Muscle of leg (tissue), 3 donors: ENCODE measurements at regions not wholly inside any gene's neighbourhood (a gene's known extent, or its start where the extent isn't known, plus 50 kb on each side); places are given as distances from the start of the nearest gene placed in this dataset.

ENCODE experiments used
- DNase-seq: peaks from one replicate; pipeline ENCODE4 v3.0.0; 2013
- H3K27ac ChIP-seq: one replicate; pipeline ENCODE4 v1.5.1; 2013; ENCODE audit warnings: mild to moderate bottlenecking, low read length, control low read depth
- H3K27me3 ChIP-seq: one replicate; pipeline ENCODE4 v1.6.1; 2013; ENCODE audit warnings: low read length; ENCODE audit not compliant: control insufficient read depth, insufficient read depth
- H3K36me3 ChIP-seq: one replicate; pipeline ENCODE4 v1.6.1; 2013; ENCODE audit warnings: low read length; ENCODE audit not compliant: control insufficient read depth, insufficient read depth
- H3K4me1 ChIP-seq: one replicate; pipeline ENCODE4 v1.6.1; 2013; ENCODE audit warnings: low read length; ENCODE audit not compliant: control insufficient read depth, insufficient read depth
- H3K4me3 ChIP-seq: one replicate; pipeline ENCODE4 v1.5.1; 2013; ENCODE audit warnings: low read length, control low read depth
- H3K9me3 ChIP-seq: replicated peaks from 2 replicates; pipeline ENCODE4 v1.6.1; 2013; ENCODE audit warnings: low read depth, low read length; ENCODE audit not compliant: control insufficient read depth
- WGBS: methylation state at CpG from one replicate; pipeline ENCODE4 v1.1.5; 2013; ENCODE audit warnings: missing lambda C conversion rate; ENCODE audit not compliant: insufficient coverage; 5-methylcytosine and 5-hydroxymethylcytosine counted together

GRCh38 chr3:177878192-177878591 lies 658.0 kb upstream of the KCNMB2 start:
- whole genome bisulfite sequencing: no CpG with 5 or more reads among the region's 3 CpGs
- Histone ChIP-seq H3K4me3 (no peak overlapping the region), H3K36me3 (no peaks in the 10 kb centered on the region), H3K4me1 (no peaks in the 10 kb centered on the region), H3K27me3 (no peaks in the 10 kb centered on the region), H3K9me3 (no peaks in the 10 kb centered on the region), H3K27ac (no peak overlapping the region)
- DNase-seq: no peak

DNA sequence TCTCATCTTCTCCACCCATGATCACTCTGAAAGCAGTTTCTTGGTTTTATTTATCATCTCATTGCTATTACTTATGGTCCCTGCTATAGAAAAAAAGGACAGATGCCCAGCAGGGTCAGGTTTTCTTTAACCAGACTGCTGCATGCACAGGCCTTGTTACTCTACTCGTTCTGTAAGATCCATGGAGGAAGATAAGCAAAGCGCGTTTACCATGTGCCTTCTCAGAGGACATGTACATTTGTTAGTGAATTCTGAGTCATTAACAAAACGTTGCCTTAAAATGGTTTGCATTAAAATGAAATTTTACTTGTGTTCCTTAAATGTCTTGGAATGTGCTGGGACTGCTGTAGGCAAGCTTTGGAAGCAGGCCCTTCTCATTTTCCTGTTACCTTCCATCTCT lies 657.3 kb upstream of the KCNMB2 start:
- WGBS: 91% methylated on average over 4 of the region's 4 CpGs
- Histone ChIP-seq H3K36me3 (no peaks in the 10 kb centered on the region), H3K27me3 (no peaks in the 10 kb centered on the region), H3K27ac (no peak overlapping the region), H3K4me1 (no peaks in the 10 kb centered on the region), H3K4me3 (no peak overlapping the region), H3K9me3 (no peaks in the 10 kb centered on the region)
- no peak for DNase-seq

GRCh38 chr3:177881351-177881750 lies 654.9 kb upstream of the KCNMB2 start:
- Histone ChIP-seq H3K27me3 (no peaks in the 10 kb centered on the region), H3K27ac (no peak overlapping the region), H3K4me1 (no peaks in the 10 kb centered on the region), H3K36me3 (no peaks in the 10 kb centered on the region), H3K9me3 (no peaks in the 10 kb centered on the region), H3K4me3 (no peak overlapping the region)
- no CpG with 5 or more reads among the region's 3 CpGs for WGBS
- DNase-seq: peak; percentile 22

DNA sequence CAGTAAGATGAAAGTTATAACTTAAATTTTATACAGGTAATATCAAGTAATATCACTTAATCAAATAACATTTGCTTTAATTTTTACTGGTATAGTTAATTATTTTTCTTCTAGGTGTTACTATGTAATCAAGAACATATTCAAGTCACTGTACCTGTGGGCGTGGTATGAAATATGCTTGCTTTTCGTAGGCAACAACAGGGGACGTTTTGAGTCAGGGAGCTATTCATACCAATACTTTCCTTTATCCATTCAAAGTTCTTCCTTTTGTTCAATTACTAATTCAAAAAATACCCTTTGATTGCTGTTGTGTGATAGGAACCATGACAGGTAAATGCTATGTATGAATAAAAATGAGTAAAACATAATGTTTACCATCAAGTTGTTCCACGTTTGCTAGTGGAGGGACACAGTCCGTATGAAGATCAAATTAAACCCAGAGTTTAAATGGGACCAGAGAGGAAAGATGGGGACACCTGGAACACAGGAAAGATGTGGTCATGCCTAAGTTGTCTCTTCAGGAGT lies 654.0 kb upstream of the KCNMB2 start:
- no peak for DNase-seq
- H3K4me3 ChIP-seq: no peak overlapping the region
- no peak overlapping the region for H3K27ac ChIP-seq
- H3K4me1 ChIP-seq: no peaks in the 10 kb centered on the region
- H3K36me3 ChIP-seq: no peaks in the 10 kb centered on the region
- no peaks in the 10 kb centered on the region for H3K9me3 ChIP-seq
- WGBS: 83% methylated on average over 1 of the region's 5 CpGs
- no peaks in the 10 kb centered on the region for H3K27me3 ChIP-seq

- Histone ChIP-seq H3K36me3 (no peaks in the 10 kb centered on the region), H3K4me1 (no peaks in the 10 kb centered on the region), H3K27me3 (no peaks in the 10 kb centered on the region), H3K4me3 (no peak overlapping the region), H3K9me3 (no peaks in the 10 kb centered on the region), H3K27ac (no peak overlapping the region)
- 54% methylated on average over 2 of the region's 2 CpGs for WGBS
- DNase-seq: peak; percentile 21
These were observed 653.1 kb upstream of the KCNMB2 start for GRCh38 chr3:177883091-177883490.

DNA sequence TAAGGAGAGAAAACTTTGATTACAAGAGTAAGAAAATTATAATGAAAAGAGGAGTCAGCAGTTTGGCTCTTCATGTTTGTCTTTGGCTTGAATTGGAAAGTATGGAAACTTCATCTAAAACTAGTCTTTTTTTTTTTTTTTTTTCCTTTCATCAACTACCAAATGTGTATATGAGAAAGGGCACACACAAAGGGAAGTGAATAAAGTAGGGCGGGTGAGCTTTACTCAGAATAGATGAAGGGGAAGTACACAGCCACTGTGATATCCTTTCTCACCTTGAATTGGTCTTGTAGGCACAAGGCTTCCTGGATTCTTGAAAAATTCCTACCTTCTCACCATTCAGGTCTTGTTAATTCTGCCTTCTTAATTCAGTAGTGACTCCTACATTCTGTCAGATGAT lies 652.3 kb upstream of the KCNMB2 start:
- no peak overlapping the region for H3K4me3 ChIP-seq

GRCh38 chr3:177885063-177885462 lies 651.2 kb upstream of the KCNMB2 start:
- Histone ChIP-seq H3K4me1 (no peaks in the 10 kb centered on the region), H3K4me3 (no peak overlapping the region), H3K27me3 (no peaks in the 10 kb centered on the region), H3K9me3 (no peaks in the 10 kb centered on the region), H3K27ac (no peak overlapping the region), H3K36me3 (no peaks in the 10 kb centered on the region)
- no peak for DNase-seq
- WGBS: 100% methylated on average over 1 of the region's 5 CpGs

More for the DNA sequence above, 652.3 kb upstream of the KCNMB2 start:
- no peak overlapping the region for H3K27ac ChIP-seq
- no peaks in the 10 kb centered on the region for H3K27me3 ChIP-seq
- no peaks in the 10 kb centered on the region for H3K36me3 ChIP-seq
- no peaks in the 10 kb centered on the region for H3K4me1 ChIP-seq
- no CpG with 5 or more reads among the region's 1 CpG for WGBS
- DNase-seq: no peak
- no peaks in the 10 kb centered on the region for H3K9me3 ChIP-seq

DNA sequence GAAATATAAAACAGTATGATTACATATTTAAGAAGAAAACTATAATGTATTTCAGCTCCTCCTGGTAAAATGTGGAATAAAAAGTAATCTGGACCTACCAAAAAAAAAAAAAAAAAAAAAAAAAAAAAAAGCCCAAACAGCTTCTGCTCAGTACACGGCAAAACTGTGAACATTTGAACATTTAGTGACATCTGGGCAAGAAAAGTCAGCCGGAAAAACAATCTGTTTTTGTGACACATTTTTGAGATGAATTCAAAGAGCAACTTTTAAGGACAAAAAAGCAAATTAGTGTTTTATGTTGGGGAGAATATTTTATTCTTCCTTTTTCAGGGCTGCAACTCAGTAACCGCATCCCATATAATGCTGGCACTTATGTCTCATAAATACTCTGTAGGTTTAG lies 649.7 kb upstream of the KCNMB2 start:
- DNase-seq: no peak
- no peaks in the 10 kb centered on the region for H3K36me3 ChIP-seq
- H3K4me3 ChIP-seq: no peak overlapping the region
- no peak overlapping the region for H3K27ac ChIP-seq
- 40% methylated on average over 1 of the region's 3 CpGs for WGBS
- H3K9me3 ChIP-seq: no peaks in the 10 kb centered on the region
- H3K27me3 ChIP-seq: no peaks in the 10 kb centered on the region
- H3K4me1 ChIP-seq: no peaks in the 10 kb centered on the region

DNA sequence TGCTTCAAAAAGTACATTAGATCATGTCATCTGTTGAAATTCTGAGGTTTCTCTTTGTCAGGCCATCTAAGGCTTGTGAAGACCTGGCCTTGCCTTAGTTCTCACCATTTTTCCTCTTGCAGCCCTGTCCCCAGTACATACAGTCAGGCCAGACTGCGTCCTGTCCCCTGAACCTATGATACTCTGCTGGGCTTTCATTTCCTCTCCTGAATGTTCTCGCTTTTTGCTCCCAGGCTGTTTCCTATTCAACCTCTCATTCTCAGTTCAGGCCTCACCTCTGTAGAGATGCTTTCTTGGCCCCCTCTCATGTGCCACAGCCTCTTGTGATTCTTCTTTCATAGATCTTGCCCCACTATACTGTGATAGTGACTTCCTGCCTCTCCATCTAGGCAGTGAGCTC lies 648.8 kb upstream of the KCNMB2 start:
- Histone ChIP-seq H3K27ac (no peak overlapping the region), H3K9me3 (no peaks in the 10 kb centered on the region), H3K36me3 (no peaks in the 10 kb centered on the region), H3K4me1 (no peaks in the 10 kb centered on the region), H3K27me3 (no peaks in the 10 kb centered on the region), H3K4me3 (no peak overlapping the region)
- no peak for DNase-seq
- 96% methylated on average over 2 of the region's 2 CpGs for WGBS

GRCh38 chr3:177889161-177889560 lies 647.1 kb upstream of the KCNMB2 start:
- H3K36me3 ChIP-seq: no peaks in the 10 kb centered on the region
- H3K27ac ChIP-seq: peak overlapping the region; percentile 22
- WGBS: no CpG with 5 or more reads among the region's 3 CpGs
- H3K27me3 ChIP-seq: no peaks in the 10 kb centered on the region
- peak; percentile 22 for DNase-seq
- no peaks in the 10 kb centered on the region for H3K4me1 ChIP-seq
- H3K9me3 ChIP-seq: no peaks in the 10 kb centered on the region
- H3K4me3 ChIP-seq: no peak overlapping the region

GRCh38 chr3:177889652-177890358 lies 646.4 kb upstream of the KCNMB2 start:
- H3K4me1 ChIP-seq: no peaks in the 10 kb centered on the region
- WGBS: no CpG with 5 or more reads among the region's 4 CpGs
- no peaks in the 10 kb centered on the region for H3K9me3 ChIP-seq
- H3K27ac ChIP-seq: peak overlapping the region; percentile 22
- no peak for DNase-seq
- H3K36me3 ChIP-seq: no peaks in the 10 kb centered on the region
- H3K27me3 ChIP-seq: no peaks in the 10 kb centered on the region
- H3K4me3 ChIP-seq: no peak overlapping the region
